Endothelial cell of umbilical vein (primary cell): ENCODE measurements at regions not wholly inside any gene's neighbourhood (a gene's known extent, or its start where the extent isn't known, plus 50 kb on each side); places are given as distances from the start of the nearest gene placed in this dataset.

ENCODE experiments used
- BruUV-seq: library from RNA; stranded (reverse); fragments of 400-500 nt; replicated peaks from 2 replicates; lab custom pipeline; 2021; lab: Mats Ljungman, UMichigan
- CTCF ChIA-PET: fragments of 300-600, 350-600 bp; sonication (Branson Sonifier 250); formaldehyde crosslinking; loops from one replicate; lab custom pipeline; 2021; ENCODE audit warnings: antibody characterized with exemption, inconsistent platforms; lab: Charles Lee
- POLR2A ChIA-PET: fragments of 300-600, 350-600 bp; sonication (Branson Sonifier 250); formaldehyde crosslinking; loops from one replicate; lab custom pipeline; 2021; ENCODE audit warnings: antibody characterized with exemption, inconsistent platforms; lab: Charles Lee
- DNase-seq: peaks from one replicate; pipeline ENCODE4 v3.0.0-alpha.2; 2011; ENCODE audit warnings: low read depth, low spot score
- FAIRE-seq: peaks from 2 replicates; lab custom pipeline; 2011; peaks lifted over from hg19 to GRCh38; lab: Jason Lieb, UNC
- H2AFZ ChIP-seq: 2 replicates; pipeline ENCODE4 v1.6.0; 2012; ENCODE audit warnings: low read depth, low read length, control low read depth, inconsistent platforms
- H3K27ac ChIP-seq: 2 replicates; pipeline ENCODE4 v1.5.1; 2011; ENCODE audit warnings: low read depth, mild to moderate bottlenecking, control low read depth, low read length, moderate library complexity; ENCODE audit not compliant: insufficient read depth
- H3K27me3 ChIP-seq, 2 experiments: 2 replicates each; pipeline versions ENCODE4 v1.6.0 to v1.6.1; 2011; ENCODE audit warnings: low read length in 2 of 2, mixed read lengths in 1 of 2; ENCODE audit not compliant: control insufficient read depth in 2 of 2, insufficient read depth in 2 of 2
- H3K36me3 ChIP-seq, 2 experiments: 2 replicates in 1 of 2; 3 replicates in 1 of 2; pipeline ENCODE4 v1.5.1; 2011; ENCODE audit warnings: low read length in 2 of 2, mild to moderate bottlenecking in 1 of 2, moderate library complexity in 1 of 2; ENCODE audit not compliant: control insufficient read depth in 2 of 2, insufficient read depth in 2 of 2; ENCODE audit errors: extremely low read depth in 1 of 2
- H3K4me1 ChIP-seq: 3 replicates; pipeline ENCODE4 v1.5.1; 2011; ENCODE audit warnings: mild to moderate bottlenecking, low read length; ENCODE audit not compliant: control insufficient read depth, insufficient read depth; ENCODE audit errors: extremely low read depth
- H3K4me2 ChIP-seq: 2 replicates; pipeline ENCODE4 v1.6.1; 2011; ENCODE audit warnings: low read length, control low read depth, mixed read lengths; ENCODE audit not compliant: insufficient read depth
- H3K4me3 ChIP-seq, 3 experiments: fragments of 200-600 bp in 1 of 3; sonication (generic), shearing (Covaris generic) in 1 of 3; replicated peaks in 1 of 3; 2 replicates each; pipeline ENCODE4 v1.5.1; 2011 to 2016; ENCODE audit warnings: control low read depth in 3 of 3, low read length in 3 of 3, mild to moderate bottlenecking in 2 of 3, inconsistent platforms in 1 of 3, low read depth in 1 of 3, moderate library complexity in 1 of 3; ENCODE audit not compliant: insufficient read depth in 1 of 3
- H3K79me2 ChIP-seq: 2 replicates; pipeline ENCODE4 v1.6.0; 2012; ENCODE audit warnings: low read length, inconsistent platforms; ENCODE audit not compliant: control insufficient read depth, insufficient read depth
- H3K9ac ChIP-seq: replicated peaks from 2 replicates; pipeline ENCODE3; 2011; ENCODE audit warnings: low read length, control low read depth; ENCODE audit not compliant: insufficient read depth; ENCODE audit errors: extremely low read depth
- H3K9me1 ChIP-seq: replicated peaks from 3 replicates; pipeline ENCODE4 v1.6.0; 2011; ENCODE audit warnings: mild to moderate bottlenecking, low read length; ENCODE audit not compliant: control insufficient read depth, insufficient read depth; ENCODE audit errors: extremely low read depth
- H3K9me3 ChIP-seq: replicated peaks from 2 replicates; pipeline ENCODE4 v1.5.1; 2012; ENCODE audit warnings: low read length, inconsistent platforms; ENCODE audit not compliant: control insufficient read depth, insufficient read depth
- H4K20me1 ChIP-seq: replicated peaks from 2 replicates; pipeline ENCODE3; 2011; ENCODE audit warnings: mild to moderate bottlenecking, low read length; ENCODE audit not compliant: control insufficient read depth, insufficient read depth; ENCODE audit errors: extremely low read depth
- EZH2 ChIP-seq: IDR thresholded peaks from 2 replicates; pipeline ENCODE4 v1.6.1; 2012; ENCODE audit warnings: borderline replicate concordance, low read depth, mild to moderate bottlenecking, moderate library complexity, low read length, inconsistent platforms; ENCODE audit not compliant: severe bottlenecking
- FOS ChIP-seq: IDR thresholded peaks from 2 replicates; pipeline ENCODE4 v1.6.1; 2011; ENCODE audit warnings: mild to moderate bottlenecking, low read length, moderate library complexity, borderline replicate concordance; ENCODE audit not compliant: insufficient read depth
- GATA2 ChIP-seq: IDR thresholded peaks from 2 replicates; pipeline ENCODE4 v1.7.0; 2011; ENCODE audit warnings: low read depth, mild to moderate bottlenecking, moderate library complexity, mixed read lengths, low read length; ENCODE audit not compliant: insufficient read length, insufficient read depth
- JUN ChIP-seq: IDR thresholded peaks from 2 replicates; pipeline ENCODE4 v1.6.1; 2011; ENCODE audit warnings: borderline replicate concordance, low read depth; ENCODE audit not compliant: insufficient read length, insufficient read depth
- MYC ChIP-seq: IDR thresholded peaks from one replicate; pipeline ENCODE4 v1.6.1; 2011; ENCODE audit warnings: mild to moderate bottlenecking, low read depth, low read length
- POLR2A ChIP-seq: IDR thresholded peaks from 2 replicates; pipeline ENCODE4 v1.6.1; 2012; ENCODE audit warnings: low read depth, mild to moderate bottlenecking, control low read depth, low read length
- POLR2AphosphoS5 ChIP-seq: IDR thresholded peaks from 2 replicates; pipeline ENCODE4 v1.6.1; 2012; ENCODE audit warnings: low read depth, mild to moderate bottlenecking, control low read depth, low read length, moderate library complexity; ENCODE audit not compliant: insufficient read depth
- dilution Hi-C: fragments of 300-500 bp; cut with MboI; formaldehyde crosslinking; loops from one replicate; pipeline ENCODE4 v1.15.0; 2019; ENCODE audit warnings: low sequenced_read_pairs; ENCODE audit not compliant: extremely low pct_ligation_motif_present
- intact Hi-C: fragments of 100-400 bp; cut with micrococcal nuclease; formaldehyde crosslinking; loops from one replicate; pipeline ENCODE4 v1.10.0; 2022
- TF ChIP-seq, protein P1 (sequence below), 2 donors: IDR thresholded peaks; 1 replicate in 1 of 2; 2 replicates in 1 of 2; pipeline ENCODE4 v1.5.1; 2011; ENCODE audit warnings: low read length in 2 of 2, mild to moderate bottlenecking in 2 of 2, moderate library complexity in 2 of 2, control low read depth in 1 of 2, inconsistent platforms in 1 of 2, low read depth in 1 of 2; ENCODE audit not compliant: insufficient read depth in 1 of 2; ENCODE audit errors: extremely low read depth in 1 of 2
- TF ChIP-seq, protein P2 (sequence below): IDR thresholded peaks from 2 replicates; pipeline ENCODE4 v1.6.1; 2011; ENCODE audit not compliant: insufficient read depth, insufficient read length

DNA sequence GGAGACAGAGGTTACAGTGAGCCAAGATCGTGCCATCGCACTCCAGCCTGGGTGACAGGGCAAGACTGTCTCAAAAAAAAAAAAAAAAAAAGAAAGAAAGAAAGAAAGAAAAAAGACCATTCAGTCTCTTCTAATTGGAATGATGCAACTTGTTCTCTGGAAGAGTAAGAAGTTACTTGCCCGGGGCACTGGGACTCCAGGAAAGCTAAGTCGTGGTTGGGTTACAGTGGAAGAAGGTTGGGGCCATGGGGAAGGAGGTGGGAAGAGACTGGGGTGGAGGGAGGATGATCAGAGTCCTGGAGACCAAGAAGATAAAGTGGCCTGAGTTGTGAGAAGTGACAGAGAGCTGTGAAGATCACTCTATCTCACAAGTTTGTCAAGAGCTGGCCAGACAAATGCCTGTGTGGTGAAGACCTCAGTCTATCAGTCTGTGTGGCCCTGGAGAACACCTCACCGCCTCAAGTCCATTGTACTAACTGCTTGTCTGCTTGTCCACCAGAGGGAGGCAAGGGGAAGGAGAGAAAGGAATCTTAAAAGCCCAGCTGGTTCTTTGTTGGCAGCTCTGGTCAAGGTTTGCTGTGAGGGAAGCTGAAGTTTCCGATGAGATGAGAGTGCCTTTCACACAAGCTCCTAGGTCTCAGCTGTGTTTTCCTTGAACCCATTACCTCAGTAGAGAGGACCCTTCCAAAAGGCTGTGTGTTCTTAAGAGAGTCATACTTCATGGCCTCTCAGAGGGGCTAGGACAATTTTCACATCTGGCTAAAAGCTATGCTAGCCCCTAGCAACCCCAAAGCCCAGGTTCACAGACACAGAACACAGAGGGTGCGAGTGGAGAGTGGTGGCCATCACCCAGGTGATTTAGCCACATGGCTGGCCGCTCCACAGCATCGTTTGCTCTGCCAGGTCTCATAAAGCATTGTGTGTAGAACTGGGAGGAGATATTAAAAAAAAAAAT, 72.0 kb upstream of the TMEM178A start:
- ChIA-PET CTCF (interaction anchor here (0.6 to 3.6 kb wide), 35 partner anchors 10 to 579 kb away, joined by 3 to 74 read pairs (median 4); no protein-coding TSS in a partner anchor), POLR2A (no interaction called here)
- intact Hi-C loops (loop anchor here (1.0 to 5.0 kb wide), 4 partner anchors 77 to 216 kb away; no protein-coding TSS in a partner anchor), dilution Hi-C loops (no loop called here)
- H3K9me3 ChIP-seq: no peaks in the 10 kb centered on the region
- H3K9me1 ChIP-seq: no peaks in the 10 kb centered on the region
- peak; percentile 87 for FAIRE-seq
- no peak overlapping the region for H2AFZ ChIP-seq
- no peaks in the 10 kb centered on the region for H3K27me3 ChIP-seq
- DNase-seq: peak; percentile 74
- no peaks in the 10 kb centered on the region for H3K79me2 ChIP-seq
- H3K4me3 ChIP-seq: no peak overlapping the region
- H3K27ac ChIP-seq: no peak overlapping the region
- no peak overlapping the region for H3K4me2 ChIP-seq
- TF ChIP-seq GATA2: no peak
- TF ChIP-seq, protein P1, sequence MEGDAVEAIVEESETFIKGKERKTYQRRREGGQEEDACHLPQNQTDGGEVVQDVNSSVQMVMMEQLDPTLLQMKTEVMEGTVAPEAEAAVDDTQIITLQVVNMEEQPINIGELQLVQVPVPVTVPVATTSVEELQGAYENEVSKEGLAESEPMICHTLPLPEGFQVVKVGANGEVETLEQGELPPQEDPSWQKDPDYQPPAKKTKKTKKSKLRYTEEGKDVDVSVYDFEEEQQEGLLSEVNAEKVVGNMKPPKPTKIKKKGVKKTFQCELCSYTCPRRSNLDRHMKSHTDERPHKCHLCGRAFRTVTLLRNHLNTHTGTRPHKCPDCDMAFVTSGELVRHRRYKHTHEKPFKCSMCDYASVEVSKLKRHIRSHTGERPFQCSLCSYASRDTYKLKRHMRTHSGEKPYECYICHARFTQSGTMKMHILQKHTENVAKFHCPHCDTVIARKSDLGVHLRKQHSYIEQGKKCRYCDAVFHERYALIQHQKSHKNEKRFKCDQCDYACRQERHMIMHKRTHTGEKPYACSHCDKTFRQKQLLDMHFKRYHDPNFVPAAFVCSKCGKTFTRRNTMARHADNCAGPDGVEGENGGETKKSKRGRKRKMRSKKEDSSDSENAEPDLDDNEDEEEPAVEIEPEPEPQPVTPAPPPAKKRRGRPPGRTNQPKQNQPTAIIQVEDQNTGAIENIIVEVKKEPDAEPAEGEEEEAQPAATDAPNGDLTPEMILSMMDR (IDR thresholded peaks at IDR 0.05; ENCODE audit: extremely low read depth in 1 of 2, insufficient read depth in 1 of 2, low read depth in 1 of 2, low read length in 2 of 2): peak; percentile 48 to 71
- no peak for TF ChIP-seq POLR2A
- no peaks in the 10 kb centered on the region for H4K20me1 ChIP-seq
- BruUV-seq: no TSS peak
- H3K9ac ChIP-seq: no peak overlapping the region
- no peaks in the 10 kb centered on the region for H3K36me3 ChIP-seq
- H3K4me1 ChIP-seq: no peaks in the 10 kb centered on the region

DNA sequence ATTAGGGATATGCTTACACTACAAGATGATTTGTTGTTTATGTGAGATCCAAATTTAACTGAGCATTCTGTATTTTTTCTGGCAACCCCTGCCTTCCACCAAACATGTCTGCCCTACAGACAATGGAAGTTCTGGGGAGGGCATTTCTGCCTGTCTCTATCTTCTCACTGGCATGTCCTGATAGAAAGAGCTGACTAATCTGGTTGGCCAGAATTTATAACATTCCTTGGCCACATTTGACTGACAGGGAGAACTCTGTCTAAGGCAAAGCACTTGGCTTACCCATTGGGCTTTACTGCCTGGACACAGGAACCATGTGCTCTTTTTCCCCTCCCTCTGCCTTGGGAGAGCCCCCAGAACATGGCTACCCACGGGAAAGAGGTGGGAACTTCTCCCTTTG, 70.6 kb upstream of the TMEM178A start:
- Histone ChIP-seq H2AFZ (no peak overlapping the region), H3K9me1 (no peaks in the 10 kb centered on the region), H4K20me1 (no peaks in the 10 kb centered on the region), H3K4me2 (no peak overlapping the region), H3K9me3 (no peaks in the 10 kb centered on the region), H3K9ac (no peak overlapping the region), H3K4me1 (no peaks in the 10 kb centered on the region), H3K36me3 (no peaks in the 10 kb centered on the region), H3K4me3 (no peak overlapping the region), H3K27me3 (no peaks in the 10 kb centered on the region), H3K79me2 (no peaks in the 10 kb centered on the region), H3K27ac (no peak overlapping the region)
- TF ChIP-seq, protein P2, sequence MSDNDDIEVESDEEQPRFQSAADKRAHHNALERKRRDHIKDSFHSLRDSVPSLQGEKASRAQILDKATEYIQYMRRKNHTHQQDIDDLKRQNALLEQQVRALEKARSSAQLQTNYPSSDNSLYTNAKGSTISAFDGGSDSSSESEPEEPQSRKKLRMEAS: no peak
- TF ChIP-seq POLR2A: no peak
- TF ChIP-seq FOS: no peak
- TF ChIP-seq POLR2AphosphoS5: no peak
- TF ChIP-seq, protein P1 (IDR thresholded peaks at IDR 0.05; ENCODE audit: extremely low read depth in 1 of 2, insufficient read depth in 1 of 2, low read depth in 1 of 2, low read length in 2 of 2): no peak
- no peak for TF ChIP-seq MYC
- TF ChIP-seq JUN: no peak
- no peak for TF ChIP-seq EZH2
- no peak for TF ChIP-seq GATA2
- ChIA-PET POLR2A (no interaction called here), CTCF (interaction anchor here (1.6 to 1.9 kb wide), 2 partner anchors 101 to 215 kb away, joined by 5 to 7 read pairs; no protein-coding TSS in a partner anchor)
- intact Hi-C loops: no loop called here
- no TSS peak for BruUV-seq
- DNase-seq (no peak), FAIRE-seq (no peak)
- dilution Hi-C loops: no loop called here
